Adrenal gland (tissue), 5 donors: ENCODE measurements at regions not wholly inside any gene's neighbourhood (a gene's known extent, or its start where the extent isn't known, plus 50 kb on each side); places are given as distances from the start of the nearest gene placed in this dataset.
"Not testable (repeated sequence)": the region's sequence is repeated elsewhere in the genome, so short reads cannot be mapped to it uniquely, and the experiment has no call there.

ENCODE experiments used
- POLR2A ChIP-seq, 2 donors: fragments of 450-650 bp; IDR thresholded peaks; one replicate each; pipeline ENCODE4 v1.6.1; 2017; ENCODE audit warnings: antibody characterized with exemption in 2 of 2, mild to moderate bottlenecking in 2 of 2, moderate library complexity in 1 of 2
- TF ChIP-seq, protein P1 (sequence below), 6 experiments: fragments of 450-650 bp in 4 of 6; fragments of 200-600 bp in 2 of 6; sonication (generic) in 1 of 6; IDR thresholded peaks; 1 replicate in 5 of 6; 2 replicates in 1 of 6; pipeline versions ENCODE4 v1.5.1 to v1.8.0; 2016 to 2021; ENCODE audit warnings: antibody characterized with exemption in 6 of 6, mild to moderate bottlenecking in 2 of 6, moderate library complexity in 1 of 6
- donor health status: DM: no; HTN: no; CAD: no.

DNA sequence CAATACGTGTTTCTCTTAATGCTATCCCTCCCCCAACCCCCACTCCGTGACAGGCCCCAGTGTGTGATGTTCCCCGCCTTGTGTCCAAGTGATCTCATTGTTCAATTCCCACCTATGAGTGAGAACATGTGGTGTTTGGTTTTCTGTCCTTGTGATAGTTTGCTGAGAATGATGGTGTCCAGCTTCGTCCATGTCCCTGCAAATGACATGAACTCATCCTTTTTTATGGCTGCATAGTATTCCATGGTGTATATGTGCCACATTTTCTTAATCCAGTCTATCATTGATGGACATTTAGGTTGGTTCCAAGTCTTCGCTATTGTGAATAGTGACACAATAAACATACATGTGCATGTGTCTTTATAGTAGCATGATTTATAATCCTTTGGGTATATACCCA is 52.5 kb downstream of the KIAA0408 start:
- TF ChIP-seq, protein P1, sequence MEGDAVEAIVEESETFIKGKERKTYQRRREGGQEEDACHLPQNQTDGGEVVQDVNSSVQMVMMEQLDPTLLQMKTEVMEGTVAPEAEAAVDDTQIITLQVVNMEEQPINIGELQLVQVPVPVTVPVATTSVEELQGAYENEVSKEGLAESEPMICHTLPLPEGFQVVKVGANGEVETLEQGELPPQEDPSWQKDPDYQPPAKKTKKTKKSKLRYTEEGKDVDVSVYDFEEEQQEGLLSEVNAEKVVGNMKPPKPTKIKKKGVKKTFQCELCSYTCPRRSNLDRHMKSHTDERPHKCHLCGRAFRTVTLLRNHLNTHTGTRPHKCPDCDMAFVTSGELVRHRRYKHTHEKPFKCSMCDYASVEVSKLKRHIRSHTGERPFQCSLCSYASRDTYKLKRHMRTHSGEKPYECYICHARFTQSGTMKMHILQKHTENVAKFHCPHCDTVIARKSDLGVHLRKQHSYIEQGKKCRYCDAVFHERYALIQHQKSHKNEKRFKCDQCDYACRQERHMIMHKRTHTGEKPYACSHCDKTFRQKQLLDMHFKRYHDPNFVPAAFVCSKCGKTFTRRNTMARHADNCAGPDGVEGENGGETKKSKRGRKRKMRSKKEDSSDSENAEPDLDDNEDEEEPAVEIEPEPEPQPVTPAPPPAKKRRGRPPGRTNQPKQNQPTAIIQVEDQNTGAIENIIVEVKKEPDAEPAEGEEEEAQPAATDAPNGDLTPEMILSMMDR (IDR thresholded peaks at IDR 0.05) = not testable (repeated sequence)
- TF ChIP-seq POLR2A (IDR thresholded peaks at IDR 0.05) = not testable (repeated sequence)
